HCT116 (cell line): ENCODE measurements at regions not wholly inside any gene's neighbourhood (a gene's known extent, or its start where the extent isn't known, plus 50 kb on each side); places are given as distances from the start of the nearest gene placed in this dataset.

Experiments
- ATAC-seq: fragments of 200-7000 bp; cut with Tn5 transposase; 2 replicates; pipeline ENCODE4 v1.9.1; 2020; ENCODE audit warnings: mild to moderate bottlenecking, moderate library complexity
- BruUV-seq: library from RNA; stranded (reverse); fragments of 400-500 nt; replicated peaks from 2 replicates; lab custom pipeline; 2021; lab: Mats Ljungman, UMichigan
- CTCF ChIA-PET: fragments of 300-600 bp; sonication (Branson Sonifier 250); formaldehyde crosslinking; loops from one replicate; lab custom pipeline; 2021; ENCODE audit warnings: antibody characterized with exemption; lab: Charles Lee
- POLR2A ChIA-PET: fragments of 300-600, 350-600 bp; sonication (Branson Sonifier 250); formaldehyde crosslinking; loops from one replicate; lab custom pipeline; 2021; ENCODE audit warnings: antibody characterized with exemption; lab: Charles Lee
- RAD21 ChIA-PET, 2 experiments: fragments of 300-600 bp; sonication (Branson Sonifier 250); formaldehyde crosslinking; loops; one replicate each; lab custom pipeline; 2023; ENCODE audit warnings: low total read pairs in 2 of 2; ENCODE audit not compliant: uncharacterized antibody in 2 of 2, unreplicated experiment in 2 of 2, low non-redundant PET in 1 of 2; lab: Charles Lee
- DNase-seq: peaks from one replicate; pipeline ENCODE4 v3.0.0-alpha.2; 2010; ENCODE audit warnings: low read depth, low spot score
- H2AFZ ChIP-seq: fragments of 200-600 bp; shearing (Covaris generic), sonication (generic); 2 replicates; pipeline ENCODE4 v1.6.1; 2017; ENCODE audit warnings: low read depth, mixed run types, mixed read lengths, antibody characterized with exemption, low read length; ENCODE audit not compliant: poor library complexity, severe bottlenecking
- H3K27ac ChIP-seq: 2 replicates; pipeline ENCODE4 v1.5.1; 2012; ENCODE audit warnings: low read depth, low read length
- H3K27me3 ChIP-seq: fragments of 200-600 bp; sonication (generic); 2 replicates; pipeline ENCODE4 v1.6.1; 2016; ENCODE audit warnings: mixed run types, low read length, mixed read lengths; ENCODE audit not compliant: insufficient read depth
- H3K36me3 ChIP-seq, 2 experiments: fragments of 200-500 bp in 1 of 2; fragments of 200-600 bp in 1 of 2; sonication (Bioruptor generic) in 1 of 2; sonication (generic) in 1 of 2; 2 replicates each; pipeline versions ENCODE4 v1.5.1 to v1.6.1; 2014 to 2016; ENCODE audit warnings: low read length in 2 of 2, inconsistent platforms in 1 of 2, mixed read lengths in 1 of 2, mixed run types in 1 of 2; ENCODE audit not compliant: insufficient read depth in 2 of 2, control insufficient read depth in 1 of 2
- H3K4me1 ChIP-seq, 2 experiments: fragments of 200-600 bp in 1 of 2; sonication (generic) in 1 of 2; 2 replicates each; pipeline versions ENCODE4 v1.5.1 to v1.6.1; 2012 to 2017; ENCODE audit warnings: low read length in 2 of 2, inconsistent platforms in 1 of 2, mild to moderate bottlenecking in 1 of 2, mixed read lengths in 1 of 2, mixed run types in 1 of 2, moderate library complexity in 1 of 2; ENCODE audit not compliant: insufficient read depth in 2 of 2, control insufficient read depth in 1 of 2
- H3K4me2 ChIP-seq: fragments of 200-600 bp; sonication (generic); 2 replicates; pipeline ENCODE4 v1.6.1; 2017; ENCODE audit warnings: mixed run types, low read length, mixed read lengths
- H3K4me3 ChIP-seq, 2 experiments: fragments of 200-600 bp in 1 of 2; sonication (generic) in 1 of 2; replicated peaks in 1 of 2; 2 replicates each; pipeline ENCODE4 v1.5.1; 2011 to 2016; ENCODE audit warnings: low read length in 2 of 2, control low read depth in 1 of 2, low read depth in 1 of 2, mild to moderate bottlenecking in 1 of 2, mixed read lengths in 1 of 2, mixed run types in 1 of 2
- H3K79me2 ChIP-seq: fragments of 200-600 bp; sonication (generic); 2 replicates; pipeline ENCODE4 v1.6.1; 2017; ENCODE audit warnings: mild to moderate bottlenecking, mixed run types, low read length, moderate library complexity, mixed read lengths; ENCODE audit not compliant: insufficient read depth
- H3K9ac ChIP-seq: fragments of 200-600 bp; sonication (generic); 2 replicates; pipeline ENCODE4 v1.6.1; 2016; ENCODE audit warnings: low read length, mixed read lengths
- H3K9me2 ChIP-seq: fragments of 200-600 bp; sonication (generic), shearing (Covaris generic); 2 replicates; pipeline ENCODE4 v1.6.1; 2017; ENCODE audit warnings: mixed run types, mild to moderate bottlenecking, moderate library complexity; ENCODE audit not compliant: insufficient read depth
- H3K9me3 ChIP-seq, 2 experiments: fragments of 200-500 bp in 1 of 2; fragments of 200-600 bp in 1 of 2; sonication (Bioruptor generic) in 1 of 2; sonication (generic) in 1 of 2; 2 replicates each; pipeline ENCODE4 v1.6.1; 2014 to 2017; ENCODE audit warnings: low read length in 2 of 2, mixed read lengths in 2 of 2, inconsistent platforms in 1 of 2, low read depth in 1 of 2, mild to moderate bottlenecking in 1 of 2, mixed run types in 1 of 2, moderate library complexity in 1 of 2; ENCODE audit not compliant: control insufficient read depth in 1 of 2, insufficient read depth in 1 of 2
- H4K20me1 ChIP-seq: fragments of 200-600 bp; sonication (generic), shearing (Covaris generic); 2 replicates; pipeline ENCODE4 v1.6.1; 2017; ENCODE audit warnings: mixed run types, mild to moderate bottlenecking, moderate library complexity; ENCODE audit not compliant: insufficient read depth
- CEBPB ChIP-seq: IDR thresholded peaks from 2 replicates; pipeline ENCODE4 v1.6.1; 2012; ENCODE audit warnings: low read depth
- CTCF ChIP-seq, 3 experiments: fragments of 200-600 bp in 1 of 3; sonication (generic) in 1 of 3; IDR thresholded peaks in 2 of 3; conservative IDR thresholded peaks in 1 of 3; 2 replicates each; pipeline ENCODE4 v1.5.1; 2012 to 2017; ENCODE audit warnings: low read depth in 2 of 3, low read length in 2 of 3, antibody characterized with exemption in 1 of 3, borderline replicate concordance in 1 of 3, control low read depth in 1 of 3, mild to moderate bottlenecking in 1 of 3, mixed read lengths in 1 of 3, mixed run types in 1 of 3, moderate library complexity in 1 of 3; ENCODE audit not compliant: insufficient read depth in 1 of 3
- EZH2 ChIP-seq: fragments of 200-600 bp; sonication (generic); IDR thresholded peaks from 2 replicates; pipeline ENCODE4 v1.6.1; 2017; ENCODE audit warnings: antibody characterized with exemption, mixed run types
- MAX ChIP-seq: IDR thresholded peaks from 2 replicates; pipeline ENCODE4 v1.6.1; 2012
- RAD21 ChIP-seq: IDR thresholded peaks from 2 replicates; pipeline ENCODE4 v1.6.1; 2012; ENCODE audit warnings: low read depth, mild to moderate bottlenecking
- SIN3A ChIP-seq: IDR thresholded peaks from 2 replicates; pipeline ENCODE4 v1.6.1; 2012; ENCODE audit warnings: low read depth
- SRF ChIP-seq: IDR thresholded peaks from 2 replicates; pipeline ENCODE4 v1.6.1; 2012; ENCODE audit warnings: low read depth
- ZBTB33 ChIP-seq: IDR thresholded peaks from 2 replicates; pipeline ENCODE4 v1.6.1; 2011; ENCODE audit warnings: mild to moderate bottlenecking, low read length, moderate library complexity; ENCODE audit not compliant: insufficient replicate concordance; ENCODE audit errors: extremely low read depth
- intact Hi-C: fragments of 100-400 bp; cut with micrococcal nuclease; formaldehyde crosslinking; loops from 2 replicates; pipeline ENCODE4 v1.10.0; 2022

- Histone ChIP-seq H3K4me3 (no peak overlapping the region), H3K36me3 (no peaks in the 10 kb centered on the region), H4K20me1 (no peaks in the 10 kb centered on the region; the same call in 1 of the 2 replicates), H3K9me3 (no peaks in the 10 kb centered on the region), H3K79me2 (no peaks in the 10 kb centered on the region), H3K4me1 (no peaks in the 10 kb centered on the region), H3K9ac (no peak overlapping the region), H2AFZ (no peak overlapping the region), H3K27me3 (no peaks in the 10 kb centered on the region), H3K27ac (no peak overlapping the region), H3K9me2 (no peaks in the 10 kb centered on the region; the same call in 1 of the 2 replicates), H3K4me2 (no peak overlapping the region)
- BruUV-seq: no TSS peak
- intact Hi-C loops: no loop called here
- ChIA-PET RAD21 (no interaction called here), CTCF (no interaction called here), POLR2A (no interaction called here)
- ATAC-seq (no peak), DNase-seq (no peak)
- no peak for TF ChIP-seq RAD21
- no peak for TF ChIP-seq EZH2
Observed at GRCh38 chr3:118488732-118489131, 545.9 kb downstream of the IGSF11 start.

- Histone ChIP-seq H3K4me3 (no peak overlapping the region), H3K9me2 (no peaks in the 10 kb centered on the region), H3K9ac (no peak overlapping the region), H2AFZ (no peak overlapping the region), H3K9me3 (no peaks in the 10 kb centered on the region), H4K20me1 (no peaks in the 10 kb centered on the region; the same call in 1 of the 2 replicates), H3K4me1 (no peaks in the 10 kb centered on the region), H3K27ac (no peak overlapping the region), H3K4me2 (no peak overlapping the region)
- CTCF ChIA-PET: no interaction called here
- RAD21 ChIA-PET: no interaction called here
- DNase-seq: no peak
- POLR2A ChIA-PET: no interaction called here
- no peak for TF ChIP-seq SIN3A
- TF ChIP-seq MAX: no peak
- TF ChIP-seq RAD21: no peak
- TF ChIP-seq CEBPB: no peak
- TF ChIP-seq CTCF (IDR thresholded peaks at IDR 0.05 in 2 of 3, conservative IDR thresholded peaks at IDR 0.05 in 1 of 3; ENCODE audit: borderline replicate concordance in 1 of 3, insufficient read depth in 1 of 3, low read depth in 2 of 3, low read length in 2 of 3): peak in 1 of 3 experiments; percentile 41; a peak in 1 of 6 replicates
- no peak for TF ChIP-seq ZBTB33
- no peak for TF ChIP-seq SRF
- TF ChIP-seq, all 23 proteins: peak for 1
- no peak for ATAC-seq
- Histone ChIP-seq H3K36me3 (no peaks in the 10 kb centered on the region), H3K79me2 (no peaks in the 10 kb centered on the region), H3K27me3 (no peaks in the 10 kb centered on the region)
- BruUV-seq: no TSS peak
- intact Hi-C loops: no loop called here
Observed at GRCh38 chr3:118495206-118495605, 539.4 kb downstream of the IGSF11 start.
